ENCODE measurements at regions not wholly inside any gene's neighbourhood (a gene's known extent, or its start where the extent isn't known, plus 50 kb on each side); places are given as distances from the start of the nearest gene placed in this dataset.

- ATAC-seq (no peak), DNase-seq (ENCODE audit: low read depth, low spot score) (no peak)
- RAD21 ChIA-PET (ENCODE audit: low non-redundant PET in 1 of 2, low total read pairs in 2 of 2, uncharacterized antibody in 2 of 2, unreplicated experiment in 2 of 2) = no interaction called here
- no peaks in the 10 kb centered on the region; the same call in 1 of the 2 replicates for H3K27me3 ChIP-seq (ENCODE audit: insufficient read depth, low read length)
- H3K4me2 ChIP-seq (ENCODE audit: low read length) = no peak overlapping the region
- intact Hi-C loops (cut with micrococcal nuclease) = no loop called here
- no peaks in the 10 kb centered on the region for H3K79me2 ChIP-seq (ENCODE audit: insufficient read depth, low read length)
- no peak for TF ChIP-seq SIN3A (IDR thresholded peaks at IDR 0.05; ENCODE audit: low read depth)
- TF ChIP-seq EZH2phosphoT487 (IDR thresholded peaks at IDR 0.05; ENCODE audit: borderline replicate concordance) = no peak
- no peak for TF ChIP-seq EGR1 (IDR thresholded peaks at IDR 0.05; ENCODE audit: low read depth)
- no peak for TF ChIP-seq CBX3 (IDR thresholded peaks at IDR 0.05; ENCODE audit: low read depth)
- H4K20me1 ChIP-seq (ENCODE audit: insufficient read depth) = no peaks in the 10 kb centered on the region
- H3K9ac ChIP-seq (ENCODE audit: low read length) = no peak overlapping the region
- no TSS peak for BruUV-seq (replicated peaks)
- no peak overlapping the region for H3K4me3 ChIP-seq (replicated peaks in 1 of 2; ENCODE audit: low read depth in 1 of 2, low read length in 2 of 2)
- H3K9me2 ChIP-seq (ENCODE audit: insufficient read depth) = no peaks in the 10 kb centered on the region
- POLR2A ChIA-PET = no interaction called here
- CTCF ChIA-PET = no interaction called here
- no peaks in the 10 kb centered on the region for H3K9me3 ChIP-seq (ENCODE audit: control insufficient read depth in 1 of 2, insufficient read depth in 1 of 2, low read depth in 1 of 2, low read length in 2 of 2)
- no peak overlapping the region for H3K27ac ChIP-seq (ENCODE audit: low read depth, low read length)
- H3K36me3 ChIP-seq (ENCODE audit: control insufficient read depth in 1 of 2, insufficient read depth in 2 of 2, low read length in 2 of 2) = no peaks in the 10 kb centered on the region
- H3K4me1 ChIP-seq (ENCODE audit: control insufficient read depth in 1 of 2, insufficient read depth in 2 of 2, low read length in 2 of 2) = no peaks in the 10 kb centered on the region
- H2AFZ ChIP-seq (ENCODE audit: low read depth, low read length, poor library complexity, severe bottlenecking) = no peak overlapping the region
Measured at GRCh38 chr2:2472881-2473280, 141.8 kb upstream of the MYT1L start.

GRCh38 chr2:2472044-2472443 is 141.0 kb upstream of the MYT1L start:
- ATAC-seq (no peak), DNase-seq (ENCODE audit: low read depth, low spot score) (no peak)
- Histone ChIP-seq H3K36me3 (ENCODE audit: control insufficient read depth in 1 of 2, insufficient read depth in 2 of 2, low read length in 2 of 2) (no peaks in the 10 kb centered on the region), H2AFZ (ENCODE audit: low read depth, low read length, poor library complexity, severe bottlenecking) (no peak overlapping the region), H3K9ac (ENCODE audit: low read length) (no peak overlapping the region), H4K20me1 (ENCODE audit: insufficient read depth) (no peaks in the 10 kb centered on the region), H3K4me2 (ENCODE audit: low read length) (no peak overlapping the region), H3K4me1 (ENCODE audit: control insufficient read depth in 1 of 2, insufficient read depth in 2 of 2, low read length in 2 of 2) (no peaks in the 10 kb centered on the region), H3K27ac (ENCODE audit: low read depth, low read length) (no peak overlapping the region), H3K79me2 (ENCODE audit: insufficient read depth, low read length) (no peaks in the 10 kb centered on the region), H3K4me3 (replicated peaks in 1 of 2; ENCODE audit: low read depth in 1 of 2, low read length in 2 of 2) (no peak overlapping the region), H3K9me2 (ENCODE audit: insufficient read depth) (no peaks in the 10 kb centered on the region), H3K27me3 (ENCODE audit: insufficient read depth, low read length) (no peaks in the 10 kb centered on the region; the same call in 1 of the 2 replicates), H3K9me3 (ENCODE audit: control insufficient read depth in 1 of 2, insufficient read depth in 1 of 2, low read depth in 1 of 2, low read length in 2 of 2) (no peaks in the 10 kb centered on the region)
- ChIA-PET RAD21 (ENCODE audit: low non-redundant PET in 1 of 2, low total read pairs in 2 of 2, uncharacterized antibody in 2 of 2, unreplicated experiment in 2 of 2) (no interaction called here), POLR2A (no interaction called here), CTCF (no interaction called here)
- no TSS peak for BruUV-seq (replicated peaks)
- intact Hi-C loops (cut with micrococcal nuclease) = no loop called here
- TF ChIP-seq REST (IDR thresholded peaks at IDR 0.05; ENCODE audit: low read depth) = no peak
- TF ChIP-seq MAX (IDR thresholded peaks at IDR 0.05) = no peak
- TF ChIP-seq SP1 (IDR thresholded peaks at IDR 0.05; ENCODE audit: low read depth) = no peak
- TF ChIP-seq JUND (IDR thresholded peaks at IDR 0.05) = no peak
- no peak for TF ChIP-seq EGR1 (IDR thresholded peaks at IDR 0.05; ENCODE audit: low read depth)
- TF ChIP-seq YY1 (IDR thresholded peaks at IDR 0.05; ENCODE audit: extremely low read depth, insufficient replicate concordance, low read depth, low read length) = no peak

Measured in HCT116 (cell line).